SU-DHL-6 (cell line): ENCODE measurements at regions not wholly inside any gene's neighbourhood (a gene's known extent, or its start where the extent isn't known, plus 50 kb on each side); places are given as distances from the start of the nearest gene placed in this dataset.

ENCODE experiments used
- EZH2phosphoT487 ChIP-seq: fragments of 200-600 bp; sonication (generic), shearing (Covaris generic); conservative IDR thresholded peaks from 2 replicates; pipeline ENCODE4 v1.6.1; 2018; ENCODE audit warnings: mild to moderate bottlenecking, antibody characterized with exemption, low read length, moderate library complexity, mixed read lengths
- TF ChIP-seq, protein P1 (sequence below): fragments of 200-600 bp; sonication (generic); IDR thresholded peaks from one replicate; pipeline ENCODE4 v1.5.1; 2017; ENCODE audit warnings: antibody characterized with exemption, mild to moderate bottlenecking, low read length, moderate library complexity; ENCODE audit not compliant: insufficient read depth, poor library complexity, severe bottlenecking

GRCh38 chr13:103656311-103656710, 590.1 kb upstream of the SLC10A2 start:
- TF ChIP-seq, protein P1, sequence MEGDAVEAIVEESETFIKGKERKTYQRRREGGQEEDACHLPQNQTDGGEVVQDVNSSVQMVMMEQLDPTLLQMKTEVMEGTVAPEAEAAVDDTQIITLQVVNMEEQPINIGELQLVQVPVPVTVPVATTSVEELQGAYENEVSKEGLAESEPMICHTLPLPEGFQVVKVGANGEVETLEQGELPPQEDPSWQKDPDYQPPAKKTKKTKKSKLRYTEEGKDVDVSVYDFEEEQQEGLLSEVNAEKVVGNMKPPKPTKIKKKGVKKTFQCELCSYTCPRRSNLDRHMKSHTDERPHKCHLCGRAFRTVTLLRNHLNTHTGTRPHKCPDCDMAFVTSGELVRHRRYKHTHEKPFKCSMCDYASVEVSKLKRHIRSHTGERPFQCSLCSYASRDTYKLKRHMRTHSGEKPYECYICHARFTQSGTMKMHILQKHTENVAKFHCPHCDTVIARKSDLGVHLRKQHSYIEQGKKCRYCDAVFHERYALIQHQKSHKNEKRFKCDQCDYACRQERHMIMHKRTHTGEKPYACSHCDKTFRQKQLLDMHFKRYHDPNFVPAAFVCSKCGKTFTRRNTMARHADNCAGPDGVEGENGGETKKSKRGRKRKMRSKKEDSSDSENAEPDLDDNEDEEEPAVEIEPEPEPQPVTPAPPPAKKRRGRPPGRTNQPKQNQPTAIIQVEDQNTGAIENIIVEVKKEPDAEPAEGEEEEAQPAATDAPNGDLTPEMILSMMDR, result no peak
- TF ChIP-seq EZH2phosphoT487, result no peak
